GM12864 (cell line): ENCODE measurements at regions not wholly inside any gene's neighbourhood (a gene's known extent, or its start where the extent isn't known, plus 50 kb on each side); places are given as distances from the start of the nearest gene placed in this dataset.

Experiments
- DNase-seq: peaks from one replicate; pipeline ENCODE4 v3.0.0-alpha.2; 2011; ENCODE audit warnings: low read depth
- H3K4me3 ChIP-seq: 2 replicates; pipeline ENCODE4 v1.5.1; 2011; ENCODE audit warnings: mild to moderate bottlenecking, low read depth, low read length, control low read depth
- TF ChIP-seq, protein P1 (sequence below): IDR thresholded peaks from 2 replicates; pipeline ENCODE4 v1.5.1; 2011; ENCODE audit warnings: low read depth, mild to moderate bottlenecking, moderate library complexity, low read length, control low read depth, inconsistent platforms; ENCODE audit errors: missing control alignments

- no peak for DNase-seq
- no peak overlapping the region for H3K4me3 ChIP-seq
- TF ChIP-seq, protein P1, sequence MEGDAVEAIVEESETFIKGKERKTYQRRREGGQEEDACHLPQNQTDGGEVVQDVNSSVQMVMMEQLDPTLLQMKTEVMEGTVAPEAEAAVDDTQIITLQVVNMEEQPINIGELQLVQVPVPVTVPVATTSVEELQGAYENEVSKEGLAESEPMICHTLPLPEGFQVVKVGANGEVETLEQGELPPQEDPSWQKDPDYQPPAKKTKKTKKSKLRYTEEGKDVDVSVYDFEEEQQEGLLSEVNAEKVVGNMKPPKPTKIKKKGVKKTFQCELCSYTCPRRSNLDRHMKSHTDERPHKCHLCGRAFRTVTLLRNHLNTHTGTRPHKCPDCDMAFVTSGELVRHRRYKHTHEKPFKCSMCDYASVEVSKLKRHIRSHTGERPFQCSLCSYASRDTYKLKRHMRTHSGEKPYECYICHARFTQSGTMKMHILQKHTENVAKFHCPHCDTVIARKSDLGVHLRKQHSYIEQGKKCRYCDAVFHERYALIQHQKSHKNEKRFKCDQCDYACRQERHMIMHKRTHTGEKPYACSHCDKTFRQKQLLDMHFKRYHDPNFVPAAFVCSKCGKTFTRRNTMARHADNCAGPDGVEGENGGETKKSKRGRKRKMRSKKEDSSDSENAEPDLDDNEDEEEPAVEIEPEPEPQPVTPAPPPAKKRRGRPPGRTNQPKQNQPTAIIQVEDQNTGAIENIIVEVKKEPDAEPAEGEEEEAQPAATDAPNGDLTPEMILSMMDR: no peak
Observed at GRCh38 chr4:33616121-33616520, 2628.2 kb downstream of the ARAP2 start.

GRCh38 chr4:33625748-33626147 is 2618.6 kb downstream of the ARAP2 start:
- no peak for DNase-seq
- TF ChIP-seq, protein P1: no peak
- no peak overlapping the region for H3K4me3 ChIP-seq

GRCh38 chr4:33626221-33626620 is 2618.1 kb downstream of the ARAP2 start:
- DNase-seq: no peak
- H3K4me3 ChIP-seq: no peak overlapping the region
- TF ChIP-seq, protein P1: no peak

- TF ChIP-seq, protein P1: no peak
- no peak for DNase-seq
- H3K4me3 ChIP-seq: no peak overlapping the region
Observed at GRCh38 chr4:33628296-33628695, 2616.0 kb downstream of the ARAP2 start.

DNA sequence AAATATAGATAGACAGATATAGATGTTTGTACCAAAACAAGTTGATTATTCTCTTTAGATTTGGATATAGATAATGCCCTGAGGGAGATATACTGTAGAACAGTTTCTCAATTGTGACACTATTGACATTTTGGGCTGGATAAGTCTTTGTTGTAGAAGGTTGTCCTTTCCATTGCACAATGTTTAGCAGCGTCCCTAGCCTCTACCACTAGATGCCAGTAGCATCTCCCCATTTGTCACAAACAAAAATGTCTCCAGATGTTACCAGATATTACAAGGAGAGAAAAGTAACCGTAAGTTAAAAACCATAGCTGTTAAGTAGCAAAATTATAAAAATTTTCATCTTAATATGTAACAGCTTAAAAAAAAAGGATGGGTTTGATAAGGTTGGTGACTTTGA is 2595.3 kb downstream of the ARAP2 start:
- no peak for DNase-seq
- H3K4me3 ChIP-seq: no peak overlapping the region
- TF ChIP-seq, protein P1: no peak

DNA sequence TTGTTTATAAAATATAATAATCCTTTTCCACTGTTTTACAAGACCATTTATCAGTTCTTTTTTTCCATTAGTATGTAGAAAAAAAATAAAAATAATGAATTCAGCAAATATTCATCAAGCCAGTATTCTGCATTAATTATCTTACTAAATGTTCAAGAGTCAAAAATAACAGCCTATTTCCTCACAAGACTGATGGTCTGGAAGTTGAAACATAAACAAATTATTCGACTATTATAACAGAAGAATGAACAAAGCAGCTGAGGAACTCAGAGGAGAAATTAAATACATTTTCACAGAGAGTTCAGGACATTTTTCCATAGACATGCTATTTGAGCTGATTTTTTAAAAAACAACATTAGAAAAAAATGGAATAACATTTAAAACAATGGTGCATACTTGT is 2594.8 kb downstream of the ARAP2 start:
- TF ChIP-seq, protein P1: no peak
- no peak overlapping the region for H3K4me3 ChIP-seq
- no peak for DNase-seq

DNA sequence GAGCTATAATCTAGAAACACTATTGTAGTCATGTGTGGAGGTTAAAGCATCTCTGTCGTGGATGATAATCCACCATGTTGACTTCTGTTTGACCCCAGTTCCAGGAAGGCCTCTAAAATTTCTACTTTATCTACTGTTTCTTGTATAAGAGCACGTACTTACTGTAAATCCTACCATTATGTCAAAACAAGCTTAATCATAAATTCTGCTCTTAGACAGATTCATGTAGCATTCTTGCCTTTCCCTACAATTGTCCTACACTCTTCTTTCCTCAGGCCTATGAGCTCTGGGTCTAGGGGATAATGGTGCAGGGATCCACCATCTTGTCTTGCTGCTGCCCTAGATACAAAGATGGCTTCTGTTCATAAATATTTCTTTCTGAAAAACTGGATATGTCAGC is 2594.3 kb downstream of the ARAP2 start:
- TF ChIP-seq, protein P1: no peak
- no peak for DNase-seq
- no peak overlapping the region for H3K4me3 ChIP-seq
